GM12891 (cell line): ENCODE measurements at regions not wholly inside any gene's neighbourhood (a gene's known extent, or its start where the extent isn't known, plus 50 kb on each side); places are given as distances from the start of the nearest gene placed in this dataset.

Experiments
- PAX5 ChIP-seq: IDR thresholded peaks from 2 replicates; pipeline ENCODE4 v1.6.1; 2011; ENCODE audit warnings: low read length, moderate library complexity, mild to moderate bottlenecking; ENCODE audit not compliant: insufficient read depth, severe bottlenecking
- POLR2A ChIP-seq: IDR thresholded peaks from 2 replicates; pipeline ENCODE4 v1.6.1; 2011; ENCODE audit warnings: low read depth, low read length, control low read depth
- POLR2AphosphoS5 ChIP-seq: IDR thresholded peaks from 2 replicates; pipeline ENCODE4 v1.6.1; 2011; ENCODE audit warnings: low read depth, low read length, control low read depth
- TAF1 ChIP-seq: IDR thresholded peaks from 2 replicates; pipeline ENCODE4 v1.6.1; 2011; ENCODE audit warnings: low read depth, low read length, control low read depth

DNA sequence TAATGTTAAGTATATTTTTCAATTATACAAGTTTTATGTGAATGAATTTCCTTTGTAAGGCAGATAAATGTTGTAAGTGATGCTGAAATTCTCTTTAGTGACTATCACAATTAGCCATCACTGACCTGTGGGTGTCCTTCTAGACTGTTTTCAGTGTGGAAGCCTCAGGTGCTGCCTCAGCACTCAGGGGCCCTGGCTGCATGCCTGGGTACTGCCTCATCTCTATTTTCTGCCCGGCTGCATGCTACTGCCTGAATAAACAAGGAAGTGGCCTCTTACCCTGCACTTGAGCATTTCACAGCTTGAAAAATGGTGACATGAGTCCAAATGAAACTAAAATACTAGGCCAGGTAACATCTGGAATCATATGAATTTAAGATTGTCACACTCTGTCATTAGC is 787.6 kb upstream of the SALL3 start:
- TF ChIP-seq TAF1 (no peak), POLR2A (no peak), POLR2AphosphoS5 (no peak), PAX5 (no peak)
